ENCODE measurements at regions not wholly inside any gene's neighbourhood (a gene's known extent, or its start where the extent isn't known, plus 50 kb on each side); places are given as distances from the start of the nearest gene placed in this dataset.

DNA sequence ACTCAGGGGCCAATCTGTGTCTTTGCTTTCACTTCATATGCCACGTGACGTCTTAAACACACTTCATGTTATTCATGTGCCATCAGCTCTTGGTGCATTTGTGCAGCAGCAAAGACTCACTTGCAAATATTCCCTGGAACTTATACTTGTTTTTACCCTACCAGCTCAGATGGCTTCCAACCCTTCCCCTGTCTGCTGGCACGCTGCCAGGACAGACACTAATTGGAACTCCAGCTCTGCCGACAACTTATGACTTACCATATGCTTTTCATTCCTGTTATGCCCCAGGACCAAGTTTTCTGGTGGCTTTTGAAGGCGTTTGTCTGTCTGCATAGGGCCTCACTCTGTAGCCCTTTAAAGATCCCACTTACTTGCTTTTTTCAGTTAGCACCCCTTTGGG, 261.7 kb upstream of the GNPDA2 start:
- TF ChIP-seq POLR2A (IDR thresholded peaks at IDR 0.05; ENCODE audit: low read length) (no peak), GATA1 (IDR thresholded peaks at IDR 0.05; ENCODE audit: low read depth, low read length) (no peak)
